ENCODE measurements at regions not wholly inside any gene's neighbourhood (a gene's known extent, or its start where the extent isn't known, plus 50 kb on each side); places are given as distances from the start of the nearest gene placed in this dataset.

GRCh38 chr2:145033438-145033837 lies 513.5 kb upstream of the ZEB2 start:
- DNase-seq: no peak

DNA sequence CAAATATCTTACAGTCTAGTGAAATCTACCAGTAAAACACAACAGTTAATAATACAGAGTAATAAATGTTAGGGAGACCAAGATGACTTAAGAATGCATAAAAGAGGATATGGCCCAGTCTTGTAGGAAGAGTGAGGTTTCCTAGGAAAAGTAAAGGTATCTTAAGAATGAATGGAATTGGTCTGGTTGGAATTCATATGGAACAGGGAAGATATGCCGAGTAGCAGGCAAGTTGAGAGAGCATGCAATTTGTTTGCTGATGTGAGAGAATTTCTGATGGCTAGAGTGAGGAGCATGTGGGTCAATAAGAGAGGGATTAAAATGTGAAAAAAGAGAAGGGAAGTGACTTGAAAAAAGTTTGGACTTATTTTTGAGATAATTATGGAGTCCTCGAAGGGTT lies 512.9 kb upstream of the ZEB2 start:
- DNase-seq: no peak

GRCh38 chr2:145029873-145030272 lies 510.0 kb upstream of the ZEB2 start:
- DNase-seq: no peak

- DNase-seq: no peak
These were observed 509.2 kb upstream of the ZEB2 start for GRCh38 chr2:145029081-145029480.

DNA sequence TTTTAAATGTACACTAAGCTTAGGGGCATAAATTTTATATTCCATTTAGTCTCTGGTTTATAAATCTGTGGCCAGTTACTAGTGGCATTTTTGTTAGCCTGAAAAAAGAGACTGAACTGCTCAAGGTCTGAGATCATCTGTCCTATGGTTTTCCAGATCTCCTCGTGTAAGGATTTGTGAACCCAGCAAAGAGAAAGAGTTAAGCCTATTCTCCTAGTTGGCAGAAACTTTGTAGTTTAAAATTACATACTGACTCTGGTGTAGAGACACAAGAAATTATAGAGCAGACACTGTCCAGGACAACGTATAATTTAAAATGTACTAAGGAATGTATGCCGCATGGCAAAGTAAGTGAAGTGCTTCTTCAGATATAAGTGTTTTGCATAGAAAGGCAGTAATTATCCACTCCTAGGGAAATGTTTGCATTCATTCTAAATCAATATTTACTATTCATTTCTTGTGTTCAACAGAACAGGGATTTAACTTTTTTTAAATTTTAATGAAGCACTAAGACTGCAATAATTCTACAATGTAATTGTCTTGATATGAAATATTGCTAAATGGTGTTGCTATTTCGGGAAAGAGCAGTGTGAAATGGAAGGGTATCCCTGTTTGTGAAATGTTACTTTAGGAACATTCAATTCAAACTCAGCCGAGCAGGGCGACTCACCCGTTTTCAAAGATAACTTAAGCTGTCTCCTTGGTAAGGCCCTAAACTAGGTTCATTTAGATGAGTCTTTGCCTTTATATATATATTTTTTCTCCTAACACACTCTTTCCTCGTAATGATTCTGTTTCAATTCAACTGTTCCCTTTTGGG lies 508.4 kb upstream of the ZEB2 start:
- no peak for DNase-seq

DNA sequence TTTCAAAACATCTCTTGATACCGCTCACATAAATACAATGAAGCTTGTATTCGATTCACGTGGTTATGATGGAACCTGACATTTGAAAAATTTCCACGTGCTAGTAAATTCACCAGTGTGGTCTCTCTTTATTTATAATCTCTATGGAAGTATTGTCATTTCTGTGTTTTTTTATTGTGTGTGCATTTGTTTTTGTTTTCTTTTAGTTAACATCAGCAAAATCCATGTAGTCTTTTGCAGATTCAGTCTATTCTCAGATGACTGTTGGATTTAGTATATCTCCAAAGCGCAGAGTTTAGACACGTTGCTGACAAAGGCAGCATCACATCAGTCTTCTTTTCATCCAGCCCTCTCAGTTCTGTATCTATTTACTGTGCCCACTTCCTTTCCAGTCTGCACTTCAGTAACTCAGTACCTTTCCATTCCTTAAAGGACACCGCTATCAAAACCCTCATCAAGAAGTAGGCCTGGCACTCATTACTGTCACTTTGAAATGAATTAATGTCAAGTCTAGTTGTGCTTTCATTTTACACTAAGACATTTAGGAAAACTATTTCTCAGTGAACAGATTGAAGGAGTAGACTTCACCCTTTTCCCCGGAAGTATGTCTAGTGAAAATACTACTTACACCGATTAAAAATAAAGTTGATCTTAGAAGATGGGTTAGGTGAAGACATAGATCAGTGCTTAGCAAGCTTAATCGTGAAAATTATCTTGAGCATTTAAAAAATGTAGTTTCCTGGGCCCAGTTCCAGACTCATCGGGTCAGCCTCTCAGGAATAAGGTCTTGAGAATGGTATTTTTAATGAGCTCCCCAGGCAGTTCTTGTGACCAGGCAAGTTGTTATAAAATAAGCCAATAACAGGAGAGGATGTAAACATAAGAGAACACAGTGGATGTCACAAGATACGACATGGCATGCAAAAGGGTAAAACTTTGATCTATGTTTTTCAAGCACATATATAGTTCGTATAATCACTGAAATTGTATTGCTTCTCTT lies 506.8 kb upstream of the ZEB2 start:
- no peak for DNase-seq

DNA sequence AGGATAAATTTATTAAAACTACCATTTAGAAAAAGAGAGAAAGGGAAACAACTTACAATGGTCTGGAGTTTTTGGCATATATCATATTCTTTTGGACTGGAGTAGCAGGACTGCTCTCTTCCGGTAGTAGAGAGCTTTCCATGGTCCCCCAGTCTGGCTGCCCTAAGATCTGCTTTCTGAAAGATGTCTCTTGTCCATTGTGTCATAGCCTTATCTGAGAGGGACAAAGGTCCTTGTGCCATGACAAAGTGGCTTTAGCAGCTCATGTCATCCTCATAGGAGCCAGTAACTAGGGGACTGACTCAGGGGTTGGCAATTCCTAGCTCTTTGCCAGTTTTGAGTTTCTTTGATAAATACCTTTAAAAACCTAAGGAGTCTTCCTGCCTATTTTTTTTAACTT lies 505.5 kb upstream of the ZEB2 start:
- no peak for DNase-seq

DNA sequence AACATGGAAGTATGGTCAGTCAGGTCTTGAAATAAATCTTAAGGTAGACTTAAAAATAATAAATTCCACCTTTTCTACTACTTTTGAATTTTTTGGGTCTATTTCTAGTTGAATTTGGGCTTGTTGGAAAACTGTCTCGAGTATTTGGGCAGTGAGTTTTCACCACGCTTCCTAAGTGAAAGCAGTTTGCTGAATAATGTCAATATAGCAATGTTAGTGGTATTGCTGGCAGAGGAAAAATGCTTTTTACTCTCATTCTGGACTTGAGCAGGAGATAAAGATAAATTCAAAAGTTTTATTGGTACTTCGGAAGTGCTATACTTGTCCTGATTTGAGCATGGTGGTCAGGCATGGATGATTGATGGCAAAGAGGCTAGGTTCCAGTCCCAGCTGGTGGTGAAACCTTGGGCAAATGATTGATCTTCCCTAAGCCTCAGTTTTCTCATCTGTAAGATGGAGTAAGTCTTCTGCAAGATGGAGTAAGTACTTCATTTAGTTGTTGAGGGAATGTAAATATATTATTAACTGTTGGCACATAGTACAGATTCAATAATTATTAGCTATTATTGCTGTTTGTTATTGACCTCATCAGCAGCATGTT lies 503.5 kb upstream of the ZEB2 start:
- DNase-seq: no peak

- DNase-seq: no peak
These were observed 502.9 kb upstream of the ZEB2 start for GRCh38 chr2:145022666-145023333.

- no peak for DNase-seq
These were observed 502.2 kb upstream of the ZEB2 start for GRCh38 chr2:145021962-145022665.

DNA sequence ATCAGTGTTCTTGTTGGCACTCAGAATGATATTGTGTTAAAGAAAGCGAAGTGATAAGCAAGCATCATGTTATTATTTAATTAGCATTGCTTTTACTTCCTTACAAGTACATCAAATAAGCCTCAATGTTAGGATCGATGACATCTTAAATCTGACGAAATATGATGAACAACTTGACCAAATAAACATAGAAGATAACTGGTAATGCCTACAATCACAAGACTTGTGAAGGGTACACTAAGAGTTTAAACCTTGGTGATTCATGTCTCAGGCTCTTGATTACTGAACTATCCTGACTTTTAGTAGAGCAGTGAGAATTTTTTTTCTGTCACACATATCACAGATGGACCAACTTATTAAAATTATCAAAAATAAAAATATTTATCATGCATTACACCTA lies 500.8 kb upstream of the ZEB2 start:
- DNase-seq: no peak

- DNase-seq: no peak
These were observed 500.2 kb upstream of the ZEB2 start for GRCh38 chr2:145020139-145020538.

DNA sequence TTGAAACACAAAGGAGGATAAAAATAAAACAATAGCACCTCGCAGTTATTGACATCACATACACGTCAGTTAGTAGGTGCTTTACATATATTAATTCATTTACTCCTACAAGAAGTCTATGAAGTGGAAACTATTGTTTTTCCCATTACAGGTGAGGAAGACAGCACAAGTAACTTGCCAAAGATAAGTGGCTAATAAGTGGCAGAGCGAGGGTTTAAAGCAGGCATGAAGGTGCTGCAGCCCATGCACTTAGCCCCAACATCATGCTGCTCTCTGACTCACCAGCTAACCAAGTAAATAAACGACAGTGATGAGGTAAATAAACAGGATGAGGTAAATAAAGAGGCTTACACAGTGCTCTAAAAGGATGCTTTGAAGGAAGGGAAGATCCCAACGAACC lies 498.6 kb upstream of the ZEB2 start:
- DNase-seq: no peak

GRCh38 chr2:145017149-145017548 lies 497.2 kb upstream of the ZEB2 start:
- no peak for DNase-seq

DNA sequence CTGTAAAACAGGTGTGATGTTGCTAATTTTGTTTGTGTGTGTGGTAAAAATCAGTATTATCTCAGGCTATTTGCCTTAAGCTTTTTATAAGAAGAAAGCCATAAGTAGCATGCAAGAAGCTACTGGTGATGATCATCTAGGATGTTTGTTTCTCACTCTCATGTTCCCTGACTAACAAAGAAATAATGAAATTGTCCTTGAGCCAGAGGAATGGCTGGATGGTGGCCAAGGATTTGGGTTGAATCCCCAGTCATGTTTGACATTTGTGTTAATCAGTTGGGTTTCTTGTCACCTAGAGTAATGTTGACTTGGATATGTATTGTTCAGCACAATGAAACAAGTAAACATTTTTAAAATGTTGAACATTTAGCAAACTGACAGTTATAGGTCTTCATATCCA lies 496.8 kb upstream of the ZEB2 start:
- DNase-seq: no peak

GRCh38 chr2:145015561-145015960 lies 495.6 kb upstream of the ZEB2 start:
- DNase-seq: no peak

DNA sequence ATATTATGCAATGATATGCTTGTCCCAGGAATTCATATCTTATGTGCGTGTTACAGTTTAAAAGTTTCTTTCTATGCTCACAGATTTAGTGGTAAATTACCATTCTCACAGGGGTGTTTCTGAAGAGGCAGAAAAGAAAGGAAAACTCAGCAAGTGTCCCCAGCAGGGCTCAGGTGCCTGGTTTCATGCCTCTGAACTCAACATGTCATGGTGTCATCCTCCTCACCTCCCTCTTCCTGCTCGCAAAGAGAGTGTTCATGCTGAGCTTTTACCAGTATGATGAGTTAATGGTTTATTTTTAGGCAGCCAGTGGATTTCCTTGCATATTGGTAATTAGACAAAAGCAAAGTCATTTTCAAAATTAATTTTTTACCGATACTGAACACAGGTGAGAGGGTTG lies 492.9 kb upstream of the ZEB2 start:
- DNase-seq: no peak

DNA sequence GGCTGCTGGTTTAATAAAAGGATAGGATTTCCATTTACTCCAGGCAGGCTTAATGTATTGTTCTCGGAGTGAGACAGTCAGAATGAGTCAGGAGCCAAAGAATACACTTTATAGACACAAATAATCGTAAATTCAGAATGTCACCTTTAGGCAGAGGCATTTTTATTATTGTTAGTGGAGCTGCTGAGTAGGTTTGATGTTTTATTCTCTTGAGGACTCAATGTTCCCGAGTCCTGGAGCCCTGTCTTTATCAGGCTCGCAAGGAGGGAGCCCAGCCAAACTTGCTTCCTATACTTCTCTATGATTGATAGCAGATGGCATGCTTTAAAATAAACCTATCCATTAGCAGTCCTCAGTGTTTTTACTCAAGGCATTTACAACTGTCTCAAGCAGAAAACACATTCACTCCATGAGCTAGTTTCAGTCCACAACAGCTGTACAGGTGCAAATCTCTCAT lies 492.3 kb upstream of the ZEB2 start:
- DNase-seq: no peak

- no peak for DNase-seq
These were observed 490.7 kb upstream of the ZEB2 start for GRCh38 chr2:145010635-145011034.

- DNase-seq: no peak
These were observed 488.0 kb upstream of the ZEB2 start for GRCh38 chr2:145007960-145008263.

- no peak for DNase-seq
These were observed 487.4 kb upstream of the ZEB2 start for GRCh38 chr2:145007093-145007959.
